Calu3 (cell line): ENCODE measurements at regions not wholly inside any gene's neighbourhood (a gene's known extent, or its start where the extent isn't known, plus 50 kb on each side); places are given as distances from the start of the nearest gene placed in this dataset.
A peak's percentile ranks its signal among the peaks of the same experiment; 100 is the strongest.

Experiments
- BruUV-seq: library from RNA; stranded (reverse); fragments of 400-500 nt; replicated peaks from 2 replicates; lab custom pipeline; 2021; lab: Mats Ljungman, UMichigan
- CTCF ChIA-PET: fragments of 300-600 bp; sonication (Branson Sonifier 250); formaldehyde crosslinking; loops from one replicate; lab custom pipeline; 2022; ENCODE audit warnings: antibody characterized with exemption; lab: Charles Lee
- DNase-seq: peaks from one replicate; pipeline ENCODE4 v3.0.0; 2022
- H3K27ac Mint-ChIP-seq: one replicate; pipeline ENCODE4 v1.8.0; 2022; ENCODE audit warnings: mixed read lengths; ENCODE audit not compliant: unreplicated experiment
- H3K27me3 Mint-ChIP-seq: one replicate; pipeline ENCODE4 v1.8.0; 2022; ENCODE audit warnings: mixed read lengths; ENCODE audit not compliant: unreplicated experiment
- H3K36me3 Mint-ChIP-seq: one replicate; pipeline ENCODE4 v1.8.0; 2022; ENCODE audit warnings: mild to moderate bottlenecking, moderate library complexity, mixed read lengths; ENCODE audit not compliant: insufficient read depth, unreplicated experiment
- H3K4me1 Mint-ChIP-seq: one replicate; pipeline ENCODE4 v1.8.0; 2022; ENCODE audit warnings: mild to moderate bottlenecking, low read depth, mixed read lengths; ENCODE audit not compliant: unreplicated experiment
- H3K4me3 Mint-ChIP-seq: one replicate; pipeline ENCODE4 v1.8.0; 2022; ENCODE audit warnings: mild to moderate bottlenecking, low read depth, moderate library complexity, mixed read lengths; ENCODE audit not compliant: unreplicated experiment
- H3K9me3 Mint-ChIP-seq: one replicate; pipeline ENCODE4 v1.8.0; 2022; ENCODE audit warnings: low read depth, mixed read lengths; ENCODE audit not compliant: unreplicated experiment
- intact Hi-C: fragments of 100-400 bp; cut with micrococcal nuclease; formaldehyde crosslinking; loops from one replicate; pipeline ENCODE4 v1.10.0; 2022; ENCODE audit not compliant: unreplicated experiment
- TF ChIP-seq, protein P1 (sequence below): fragments of 200-600 bp; IDR thresholded peaks from one replicate; pipeline ENCODE4 v1.8.0; 2022; ENCODE audit warnings: antibody characterized with exemption; ENCODE audit not compliant: unreplicated experiment

DNA sequence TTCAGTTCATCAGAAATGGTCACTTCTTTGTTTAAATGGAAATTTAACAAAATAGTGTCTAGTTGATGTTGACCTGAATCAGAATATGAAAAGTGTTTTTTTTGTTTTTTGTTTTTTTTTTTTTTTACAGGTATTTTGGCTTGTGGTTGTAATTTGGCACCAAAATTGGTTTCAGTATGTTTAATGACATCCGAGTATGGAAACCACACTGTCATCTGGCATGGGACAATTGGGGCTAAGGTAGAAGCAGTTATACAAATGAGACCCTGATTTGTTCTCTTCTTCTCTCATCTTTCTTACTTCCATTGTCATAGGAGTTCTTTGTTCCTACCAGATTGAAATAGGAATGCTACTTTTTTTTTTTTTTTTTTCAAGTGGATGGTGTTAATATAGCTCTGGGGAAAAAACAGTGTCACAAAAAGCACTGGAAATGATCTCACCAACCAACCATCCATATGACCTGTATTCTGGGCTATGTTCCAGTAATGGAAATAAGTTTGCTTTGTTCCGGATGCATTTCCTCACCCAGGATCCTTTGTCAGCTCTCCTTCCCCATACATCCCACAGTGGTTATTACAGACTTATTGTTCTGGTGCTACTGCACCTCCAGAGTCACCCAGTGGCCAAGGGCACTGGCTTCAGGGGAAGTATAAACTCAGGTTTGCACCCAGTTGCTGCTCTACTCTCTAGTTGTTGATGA is 95.8 kb downstream of the ATXN3L start:
- CTCF ChIA-PET: interaction anchor here (0.5 to 1.4 kb wide), 14 partner anchors 38 to 1325 kb away, joined by 3 to 10 read pairs (median 4); no protein-coding TSS in a partner anchor
- peak overlapping the region; percentile 92 for H3K27ac Mint-ChIP-seq
- intact Hi-C loops: loop anchor here (2.0 to 5.0 kb wide), 5 partner anchors 48 to 263 kb away; no protein-coding TSS in a partner anchor
- peaks cover 54% of the 10 kb centered on the region for H3K4me1 Mint-ChIP-seq
- no TSS peak for BruUV-seq
- DNase-seq: peak; percentile 50
- TF ChIP-seq, protein P1, sequence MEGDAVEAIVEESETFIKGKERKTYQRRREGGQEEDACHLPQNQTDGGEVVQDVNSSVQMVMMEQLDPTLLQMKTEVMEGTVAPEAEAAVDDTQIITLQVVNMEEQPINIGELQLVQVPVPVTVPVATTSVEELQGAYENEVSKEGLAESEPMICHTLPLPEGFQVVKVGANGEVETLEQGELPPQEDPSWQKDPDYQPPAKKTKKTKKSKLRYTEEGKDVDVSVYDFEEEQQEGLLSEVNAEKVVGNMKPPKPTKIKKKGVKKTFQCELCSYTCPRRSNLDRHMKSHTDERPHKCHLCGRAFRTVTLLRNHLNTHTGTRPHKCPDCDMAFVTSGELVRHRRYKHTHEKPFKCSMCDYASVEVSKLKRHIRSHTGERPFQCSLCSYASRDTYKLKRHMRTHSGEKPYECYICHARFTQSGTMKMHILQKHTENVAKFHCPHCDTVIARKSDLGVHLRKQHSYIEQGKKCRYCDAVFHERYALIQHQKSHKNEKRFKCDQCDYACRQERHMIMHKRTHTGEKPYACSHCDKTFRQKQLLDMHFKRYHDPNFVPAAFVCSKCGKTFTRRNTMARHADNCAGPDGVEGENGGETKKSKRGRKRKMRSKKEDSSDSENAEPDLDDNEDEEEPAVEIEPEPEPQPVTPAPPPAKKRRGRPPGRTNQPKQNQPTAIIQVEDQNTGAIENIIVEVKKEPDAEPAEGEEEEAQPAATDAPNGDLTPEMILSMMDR: no peak
- H3K36me3 Mint-ChIP-seq: peaks cover 15% of the 10 kb centered on the region
- H3K4me3 Mint-ChIP-seq: peak overlapping the region; percentile 21
- H3K9me3 Mint-ChIP-seq: peaks cover 6% of the 10 kb centered on the region
- H3K27me3 Mint-ChIP-seq: no peaks in the 10 kb centered on the region

- H3K36me3 Mint-ChIP-seq: peaks cover 15% of the 10 kb centered on the region
- intact Hi-C loops: loop anchor here (2.0 to 5.0 kb wide), 5 partner anchors 51 to 234 kb away; no protein-coding TSS in a partner anchor
- peak; percentile 40 for DNase-seq
- H3K9me3 Mint-ChIP-seq: peaks cover 4% of the 10 kb centered on the region
- peak overlapping the region; percentile 32 for H3K4me3 Mint-ChIP-seq
- peaks cover 51% of the 10 kb centered on the region for H3K4me1 Mint-ChIP-seq
- no peaks in the 10 kb centered on the region for H3K27me3 Mint-ChIP-seq
- CTCF ChIA-PET: interaction anchor here (0.9 kb wide), 1 partner anchor 267 kb away, joined by 5 read pairs; no protein-coding TSS in a partner anchor
- BruUV-seq: no TSS peak
- TF ChIP-seq, protein P1: no peak
- peak overlapping the region; percentile 93 for H3K27ac Mint-ChIP-seq
These were observed 98.9 kb downstream of the ATXN3L start for GRCh38 chrX:13220916-13221315.

DNA sequence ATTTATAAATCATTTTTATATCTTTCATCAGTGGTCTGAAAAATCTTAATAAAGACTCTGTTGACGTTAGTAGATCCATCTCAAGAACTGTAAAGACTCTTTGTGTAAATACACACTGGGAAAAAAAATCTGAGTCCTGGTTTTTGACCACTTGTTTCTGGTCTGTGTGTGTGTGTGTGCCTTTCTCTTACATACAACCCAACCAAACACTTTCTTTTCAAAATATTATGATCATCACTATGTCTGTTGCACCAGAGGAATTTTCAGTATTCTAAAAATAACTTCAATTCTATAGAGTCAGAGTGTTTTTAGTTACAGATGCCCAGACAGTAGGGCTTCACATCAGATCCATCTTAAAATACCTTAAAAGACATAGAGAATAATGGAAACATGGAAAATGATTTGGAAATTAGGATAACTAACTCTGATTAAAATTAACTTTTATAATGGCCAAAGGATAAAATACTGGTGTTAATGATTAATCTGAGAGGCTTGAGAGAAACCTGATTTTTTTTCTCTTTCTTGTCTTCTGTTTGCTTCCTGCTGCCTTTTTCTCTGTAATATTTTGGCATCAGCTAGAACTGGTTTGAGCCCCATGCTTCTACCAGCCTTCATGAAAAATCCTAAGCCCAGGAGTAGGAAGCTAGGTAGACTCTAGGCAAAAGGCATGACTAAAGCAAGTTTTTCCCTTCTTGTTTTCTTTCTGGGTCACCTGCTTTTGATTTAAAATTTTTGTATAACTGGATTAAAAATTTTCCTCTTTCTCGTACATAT is 99.7 kb downstream of the ATXN3L start:
- peak overlapping the region; percentile 93 for H3K27ac Mint-ChIP-seq
- TF ChIP-seq, protein P1: no peak
- no TSS peak for BruUV-seq
- H3K9me3 Mint-ChIP-seq: peaks cover 4% of the 10 kb centered on the region
- peaks cover 44% of the 10 kb centered on the region for H3K4me1 Mint-ChIP-seq
- intact Hi-C loops: loop anchor here (2.0 to 5.0 kb wide), 5 partner anchors 52 to 233 kb away; no protein-coding TSS in a partner anchor
- DNase-seq: no peak
- peaks cover 15% of the 10 kb centered on the region for H3K36me3 Mint-ChIP-seq
- CTCF ChIA-PET: interaction anchor here (0.9 kb wide), 1 partner anchor 268 kb away, joined by 5 read pairs; no protein-coding TSS in a partner anchor
- no peaks in the 10 kb centered on the region for H3K27me3 Mint-ChIP-seq
- H3K4me3 Mint-ChIP-seq: peak overlapping the region; percentile 32

DNA sequence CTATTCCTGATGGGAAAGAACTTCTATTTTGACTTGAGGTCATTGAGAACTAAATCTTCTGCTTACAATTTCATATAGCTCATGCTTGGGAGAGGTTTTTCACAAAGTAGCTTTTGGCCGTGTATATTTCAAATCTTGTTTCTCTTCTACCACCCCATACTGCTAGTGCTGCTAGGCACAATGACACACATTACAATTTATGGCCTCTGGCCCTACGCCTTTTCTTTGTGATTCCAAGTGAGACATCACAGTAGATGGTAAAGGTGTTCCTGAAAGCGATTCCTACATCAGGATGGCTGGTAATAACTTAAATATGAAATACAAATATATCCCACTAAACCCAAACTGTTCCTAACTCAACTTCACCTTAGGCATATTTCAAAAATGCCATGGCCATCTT is 101.1 kb downstream of the ATXN3L start:
- TF ChIP-seq, protein P1: no peak
- Mint-ChIP-seq H3K9me3 (peaks cover 4% of the 10 kb centered on the region), H3K36me3 (peaks cover 9% of the 10 kb centered on the region), H3K27ac (no peak overlapping the region), H3K4me3 (no peak overlapping the region), H3K4me1 (peaks cover 31% of the 10 kb centered on the region), H3K27me3 (no peaks in the 10 kb centered on the region)
- no peak for DNase-seq
- BruUV-seq: no TSS peak
- intact Hi-C loops: no loop called here
- CTCF ChIA-PET: no interaction called here
